Myocyte (in vitro differentiated cells): ENCODE measurements at regions not wholly inside any gene's neighbourhood (a gene's known extent, or its start where the extent isn't known, plus 50 kb on each side); places are given as distances from the start of the nearest gene placed in this dataset.
"Not testable (repeated sequence)": the region's sequence is repeated elsewhere in the genome, so short reads cannot be mapped to it uniquely, and the experiment has no call there.

Source experiments
- DNase-seq: peaks from one replicate; pipeline ENCODE4 v3.0.0-alpha.2; 2012; ENCODE audit warnings: low read depth

- DNase-seq: not testable (repeated sequence)
Measured at GRCh38 chr18:14987960-14988710, 240.2 kb downstream of the ANKRD30B start.

- not testable (repeated sequence) for DNase-seq
Measured at GRCh38 chr18:14989569-14989968, 241.6 kb downstream of the ANKRD30B start.

- not testable (repeated sequence) for DNase-seq
Measured at GRCh38 chr18:14991934-14992445, 244.0 kb downstream of the ANKRD30B start.

- not testable (repeated sequence) for DNase-seq
Measured at GRCh38 chr18:14992758-14993157, 244.8 kb downstream of the ANKRD30B start.

GRCh38 chr18:14995023-14995422, 247.1 kb downstream of the ANKRD30B start:
- DNase-seq: not testable (repeated sequence)

GRCh38 chr18:14997357-14997756, 249.4 kb downstream of the ANKRD30B start:
- DNase-seq: no peak

GRCh38 chr18:14997899-14998298, 249.9 kb downstream of the ANKRD30B start:
- DNase-seq: not testable (repeated sequence)

- not testable (repeated sequence) for DNase-seq
Measured at GRCh38 chr18:14998360-14999042, 250.5 kb downstream of the ANKRD30B start.

- DNase-seq: no peak
Measured at GRCh38 chr18:14999085-14999975, 251.4 kb downstream of the ANKRD30B start.

- DNase-seq: not testable (repeated sequence)
Measured at GRCh38 chr18:15000119-15001037, 252.4 kb downstream of the ANKRD30B start.

- DNase-seq: not testable (repeated sequence)
Measured at GRCh38 chr18:15001038-15001794, 253.2 kb downstream of the ANKRD30B start.

GRCh38 chr18:15001795-15002107, 253.8 kb downstream of the ANKRD30B start:
- DNase-seq: not testable (repeated sequence)

GRCh38 chr18:15002765-15003164, 254.8 kb downstream of the ANKRD30B start:
- DNase-seq: not testable (repeated sequence)

- DNase-seq: not testable (repeated sequence)
Measured at GRCh38 chr18:15003231-15003630, 255.3 kb downstream of the ANKRD30B start.

GRCh38 chr18:15003636-15004269, 255.8 kb downstream of the ANKRD30B start:
- DNase-seq: not testable (repeated sequence)

GRCh38 chr18:15004270-15004973, 256.4 kb downstream of the ANKRD30B start:
- DNase-seq: not testable (repeated sequence)

GRCh38 chr18:15005313-15006130, 257.6 kb downstream of the ANKRD30B start:
- no peak for DNase-seq
